T-helper 2 cell treated with Interferon-gamma antibody and Interleukin-4, amounts not matched to agents 5 μg/mL and 100 μg/mL, for 36 hours (primary cell): ENCODE measurements at regions not wholly inside any gene's neighbourhood (a gene's known extent, or its start where the extent isn't known, plus 50 kb on each side); places are given as distances from the start of the nearest gene placed in this dataset.

Source experiments
- DNase-seq: peaks from one replicate; pipeline ENCODE4 v3.0.0; 2021; ENCODE audit warnings: low spot score
- H3K27ac Mint-ChIP-seq: one replicate; pipeline ENCODE4 v1.8.0; 2021; ENCODE audit warnings: mild to moderate bottlenecking, mixed read lengths
- H3K27me3 Mint-ChIP-seq: one replicate; pipeline ENCODE4 v1.8.0; 2021; ENCODE audit warnings: low read depth, mixed read lengths
- H3K36me3 Mint-ChIP-seq: one replicate; pipeline ENCODE4 v1.8.0; 2021; ENCODE audit warnings: low read depth, mixed read lengths
- H3K4me1 Mint-ChIP-seq: one replicate; pipeline ENCODE4 v1.8.0; 2021; ENCODE audit warnings: low read depth, mixed read lengths
- H3K4me3 Mint-ChIP-seq: one replicate; pipeline ENCODE4 v1.8.0; 2022; ENCODE audit warnings: mild to moderate bottlenecking, moderate library complexity, mixed read lengths
- H3K9me3 Mint-ChIP-seq: one replicate; pipeline ENCODE4 v1.8.0; 2021; ENCODE audit warnings: mixed read lengths

- H3K27ac Mint-ChIP-seq = no peak overlapping the region
- no peaks in the 10 kb centered on the region for H3K9me3 Mint-ChIP-seq
- no peaks in the 10 kb centered on the region for H3K4me1 Mint-ChIP-seq
- no peaks in the 10 kb centered on the region for H3K36me3 Mint-ChIP-seq
- H3K27me3 Mint-ChIP-seq = no peaks in the 10 kb centered on the region
- DNase-seq = no peak
- H3K4me3 Mint-ChIP-seq = no peak overlapping the region
Observed at GRCh38 chr2:239476757-239477585, 76.2 kb upstream of the HDAC4 start.

DNA sequence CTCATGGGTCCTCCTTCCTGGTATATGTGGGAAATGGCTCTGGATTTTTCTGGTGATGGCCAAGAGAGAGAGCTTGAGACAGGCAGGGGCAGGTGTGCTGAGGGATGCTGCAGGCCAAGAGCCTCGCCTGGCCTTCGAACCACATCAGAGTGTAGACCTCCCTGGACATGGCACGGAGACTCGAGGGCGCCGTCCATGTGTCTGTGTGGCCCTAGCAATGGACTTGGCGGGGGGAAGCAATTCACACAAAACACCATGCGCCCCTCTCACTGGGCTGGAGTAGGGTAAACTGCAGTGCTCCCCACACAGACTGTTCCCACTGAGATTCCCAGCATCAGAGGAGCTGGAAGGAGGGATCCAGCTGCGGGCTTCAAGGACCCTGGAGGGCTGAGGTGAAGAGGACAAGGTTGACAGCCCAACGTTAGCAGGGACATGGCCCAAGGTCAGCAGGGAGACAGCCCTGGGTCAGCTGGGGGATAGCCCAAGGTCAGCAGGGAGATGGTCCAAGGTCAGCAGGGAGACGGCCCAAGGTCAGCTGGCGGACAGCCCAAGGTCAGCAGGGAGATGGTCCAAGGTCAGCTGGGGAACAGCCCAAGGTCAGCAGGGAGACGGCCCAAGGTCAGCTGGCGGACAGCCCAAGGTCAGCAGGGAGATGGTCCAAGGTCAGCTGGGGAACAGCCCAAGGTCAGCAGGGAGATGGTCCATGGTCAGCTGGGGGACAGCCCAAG, 75.4 kb upstream of the HDAC4 start:
- Mint-ChIP-seq H3K27ac (no peak overlapping the region), H3K9me3 (no peaks in the 10 kb centered on the region), H3K36me3 (no peaks in the 10 kb centered on the region), H3K4me3 (no peak overlapping the region), H3K27me3 (no peaks in the 10 kb centered on the region), H3K4me1 (no peaks in the 10 kb centered on the region)
- DNase-seq = no peak

DNA sequence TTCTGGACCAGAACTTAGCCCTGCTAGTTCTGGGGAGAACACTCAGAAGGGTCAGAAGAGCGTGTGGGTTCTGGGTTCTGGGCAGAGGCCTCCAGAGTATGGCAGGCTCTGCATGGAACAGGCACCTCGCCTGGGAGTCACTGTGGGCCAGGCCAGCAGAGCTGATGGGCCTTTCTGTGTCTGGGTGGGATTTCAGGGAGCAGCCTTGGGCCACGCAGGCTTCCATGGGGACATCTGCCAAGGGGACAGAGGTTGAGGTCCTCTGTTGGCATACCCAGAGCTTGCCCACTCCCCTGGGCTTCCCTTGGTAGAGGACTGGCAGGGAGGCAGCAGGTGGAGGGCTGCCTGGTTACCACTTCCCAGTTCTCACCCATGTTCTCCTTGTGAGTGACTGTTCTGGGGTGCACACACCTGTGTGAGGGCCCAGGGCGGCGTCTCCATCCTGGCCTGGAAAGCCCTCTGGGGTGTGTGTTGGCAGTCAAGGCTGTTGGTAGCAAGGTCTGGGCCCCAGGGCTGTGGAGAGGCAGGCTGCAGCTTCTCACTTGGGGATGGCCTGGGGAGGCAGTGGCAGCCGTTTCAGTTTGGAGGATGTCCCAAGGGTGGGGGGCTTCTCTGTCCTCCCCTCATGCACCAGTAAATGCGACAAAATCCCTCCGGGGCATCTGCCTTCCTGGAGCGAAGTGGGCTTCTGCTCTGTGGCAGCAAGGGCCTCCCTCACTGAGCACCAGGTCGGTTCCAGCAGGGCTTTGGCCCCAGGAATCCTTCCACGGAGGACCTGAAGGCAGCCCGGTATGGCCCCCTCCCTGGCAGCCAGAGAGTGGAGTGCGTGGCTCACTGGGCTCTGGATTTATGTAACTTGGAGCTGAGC, 74.6 kb upstream of the HDAC4 start:
- H3K27me3 Mint-ChIP-seq = no peaks in the 10 kb centered on the region
- no peak overlapping the region for H3K27ac Mint-ChIP-seq

GRCh38 chr2:239473211-239473805, 72.5 kb upstream of the HDAC4 start:
- Mint-ChIP-seq H3K4me1 (no peaks in the 10 kb centered on the region), H3K27ac (no peak overlapping the region), H3K9me3 (no peaks in the 10 kb centered on the region), H3K4me3 (no peak overlapping the region), H3K36me3 (no peaks in the 10 kb centered on the region), H3K27me3 (no peaks in the 10 kb centered on the region)
- no peak for DNase-seq

More for the DNA sequence above, 74.6 kb upstream of the HDAC4 start:
- no peaks in the 10 kb centered on the region for H3K36me3 Mint-ChIP-seq
- no peak overlapping the region for H3K4me3 Mint-ChIP-seq
- H3K4me1 Mint-ChIP-seq = no peaks in the 10 kb centered on the region
- no peak for DNase-seq
- H3K9me3 Mint-ChIP-seq = no peaks in the 10 kb centered on the region

GRCh38 chr2:239472235-239472775, 71.5 kb upstream of the HDAC4 start:
- H3K36me3 Mint-ChIP-seq = no peaks in the 10 kb centered on the region
- H3K4me1 Mint-ChIP-seq = no peaks in the 10 kb centered on the region
- H3K27me3 Mint-ChIP-seq = no peaks in the 10 kb centered on the region
- no peak for DNase-seq
- no peak overlapping the region for H3K27ac Mint-ChIP-seq
- H3K4me3 Mint-ChIP-seq = no peak overlapping the region
- no peaks in the 10 kb centered on the region for H3K9me3 Mint-ChIP-seq

GRCh38 chr2:239471011-239471792, 70.4 kb upstream of the HDAC4 start:
- no peaks in the 10 kb centered on the region for H3K36me3 Mint-ChIP-seq
- DNase-seq = no peak
- H3K4me1 Mint-ChIP-seq = no peaks in the 10 kb centered on the region
- H3K27me3 Mint-ChIP-seq = no peaks in the 10 kb centered on the region
- no peaks in the 10 kb centered on the region for H3K9me3 Mint-ChIP-seq
- no peak overlapping the region for H3K4me3 Mint-ChIP-seq
- no peak overlapping the region for H3K27ac Mint-ChIP-seq

DNA sequence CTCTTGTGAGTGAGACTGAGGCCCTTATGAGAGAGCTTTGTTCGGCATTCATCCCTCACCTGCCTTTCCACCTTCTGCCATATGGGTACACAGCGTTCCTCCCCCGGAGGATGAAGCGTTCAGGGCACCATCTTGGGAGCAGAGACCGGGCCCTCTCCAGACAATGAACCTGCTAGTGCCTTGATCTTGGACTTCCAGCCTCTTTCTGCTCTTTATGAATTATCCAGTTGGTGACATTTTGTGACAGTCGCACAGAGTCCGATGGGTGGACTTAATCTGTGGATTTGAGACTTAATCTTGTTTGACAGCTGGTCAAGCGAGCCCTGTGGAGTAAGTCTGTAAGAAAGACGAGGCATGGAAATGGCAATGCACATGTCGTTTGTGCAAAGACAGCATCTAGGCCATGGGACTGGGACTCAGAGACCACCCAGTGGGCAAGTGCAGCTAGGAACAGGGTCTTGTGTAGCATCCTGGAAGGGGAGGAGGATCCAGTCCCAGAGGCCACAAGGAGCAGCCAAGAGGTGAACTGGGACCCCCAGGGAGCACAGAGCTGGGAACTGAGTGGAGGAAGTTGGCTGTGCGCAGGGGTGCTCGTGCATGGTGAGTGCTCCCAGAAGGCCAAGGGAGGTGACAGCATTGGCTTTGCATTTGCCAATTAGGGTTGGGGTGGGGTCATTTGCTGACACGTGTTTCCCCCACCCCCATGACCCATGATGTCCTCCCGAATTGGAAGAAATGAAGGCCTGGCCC, 69.5 kb upstream of the HDAC4 start:
- H3K4me3 Mint-ChIP-seq = no peak overlapping the region
- no peaks in the 10 kb centered on the region for H3K36me3 Mint-ChIP-seq

DNA sequence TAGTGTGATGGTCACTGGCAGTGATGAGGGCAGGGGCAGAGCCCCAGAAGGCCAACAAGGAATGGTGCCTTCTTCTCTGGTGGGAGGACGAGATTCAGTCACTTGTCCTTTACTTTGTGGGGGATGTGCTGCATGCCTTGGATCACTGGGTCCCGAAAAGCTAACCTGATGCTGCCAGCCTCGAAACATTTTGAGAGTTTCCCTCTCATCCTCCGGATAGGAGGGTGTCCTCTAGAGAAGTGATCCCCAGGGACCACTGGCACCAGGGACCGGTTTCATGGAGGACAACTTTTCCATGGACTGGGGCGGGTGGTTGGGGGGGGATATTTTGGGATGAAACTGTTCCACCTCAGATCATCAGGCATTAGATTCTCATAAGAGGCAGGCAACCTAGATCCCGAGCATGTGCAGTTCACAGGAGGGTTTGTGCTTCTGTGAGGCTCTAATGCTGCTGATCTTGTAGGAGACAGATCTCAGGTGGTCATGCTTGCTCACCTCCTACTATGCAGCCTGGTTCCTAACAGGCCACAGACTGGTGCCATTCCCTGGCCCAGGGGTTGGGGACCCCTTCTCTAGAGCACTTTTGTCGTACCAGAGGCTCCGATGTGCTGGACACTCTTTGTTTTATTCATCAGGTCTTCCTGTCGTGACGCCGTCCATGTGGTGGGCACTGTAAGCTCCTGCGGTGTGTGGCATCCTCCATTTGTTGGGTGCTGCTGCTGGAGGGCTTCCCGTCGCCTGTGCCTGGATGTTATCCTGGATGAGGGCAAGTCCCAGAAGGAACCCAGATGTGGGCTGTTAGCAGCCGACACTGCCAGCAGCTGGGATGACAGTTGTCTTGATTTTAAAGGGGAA, 68.5 kb upstream of the HDAC4 start:
- Mint-ChIP-seq H3K27ac (no peak overlapping the region), H3K36me3 (no peaks in the 10 kb centered on the region), H3K4me1 (no peaks in the 10 kb centered on the region), H3K4me3 (no peak overlapping the region), H3K9me3 (no peaks in the 10 kb centered on the region), H3K27me3 (no peaks in the 10 kb centered on the region)
- DNase-seq = no peak

More for the DNA sequence above, 69.5 kb upstream of the HDAC4 start:
- H3K9me3 Mint-ChIP-seq = no peaks in the 10 kb centered on the region
- no peaks in the 10 kb centered on the region for H3K27me3 Mint-ChIP-seq
- no peak overlapping the region for H3K27ac Mint-ChIP-seq
- H3K4me1 Mint-ChIP-seq = no peaks in the 10 kb centered on the region
- DNase-seq = no peak

DNA sequence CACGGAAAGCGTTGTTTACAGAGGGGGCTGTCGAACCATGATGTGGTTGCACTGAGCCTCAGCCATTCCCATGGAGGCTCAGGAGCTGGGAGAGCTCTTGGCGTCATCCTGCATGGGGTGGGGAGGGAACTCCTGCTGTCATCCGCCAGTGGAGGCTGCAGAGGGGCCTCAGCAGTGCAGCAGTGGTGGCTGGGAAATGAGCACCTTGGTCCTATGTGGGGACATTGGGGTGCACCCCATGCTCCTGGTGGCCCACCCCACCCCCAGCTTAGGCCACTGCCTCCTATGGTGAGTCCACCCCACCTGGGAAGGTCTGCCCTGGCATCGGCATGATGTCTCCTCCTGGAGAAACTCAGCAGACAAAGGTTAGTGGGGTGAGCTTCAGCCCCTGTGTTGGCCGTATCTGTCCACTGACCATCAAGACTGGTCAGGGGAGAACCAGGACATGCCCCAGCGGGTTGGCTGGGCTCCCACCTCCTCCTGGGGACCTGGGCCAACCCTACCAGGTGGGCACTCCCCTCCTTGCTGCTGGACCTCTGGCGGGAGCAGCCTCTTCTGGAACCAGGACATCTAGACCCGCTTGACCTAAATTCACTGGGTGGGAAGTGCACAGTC, 67.8 kb upstream of the HDAC4 start:
- H3K9me3 Mint-ChIP-seq = no peaks in the 10 kb centered on the region

GRCh38 chr2:239467956-239468490, 67.2 kb upstream of the HDAC4 start:
- DNase-seq = no peak
- H3K27ac Mint-ChIP-seq = no peak overlapping the region
- no peaks in the 10 kb centered on the region for H3K36me3 Mint-ChIP-seq
- no peak overlapping the region for H3K4me3 Mint-ChIP-seq
- H3K9me3 Mint-ChIP-seq = no peaks in the 10 kb centered on the region
- no peaks in the 10 kb centered on the region for H3K4me1 Mint-ChIP-seq
- no peaks in the 10 kb centered on the region for H3K27me3 Mint-ChIP-seq

More for the DNA sequence above, 67.8 kb upstream of the HDAC4 start:
- DNase-seq = no peak
- H3K4me1 Mint-ChIP-seq = no peaks in the 10 kb centered on the region
- H3K27me3 Mint-ChIP-seq = no peaks in the 10 kb centered on the region
- no peak overlapping the region for H3K4me3 Mint-ChIP-seq
- H3K27ac Mint-ChIP-seq = no peak overlapping the region
- H3K36me3 Mint-ChIP-seq = no peaks in the 10 kb centered on the region

- Mint-ChIP-seq H3K4me3 (no peak overlapping the region), H3K4me1 (no peaks in the 10 kb centered on the region), H3K36me3 (no peaks in the 10 kb centered on the region), H3K27ac (no peak overlapping the region), H3K27me3 (no peaks in the 10 kb centered on the region), H3K9me3 (no peaks in the 10 kb centered on the region)
- DNase-seq = no peak
Observed at GRCh38 chr2:239467281-239467955, 66.6 kb upstream of the HDAC4 start.
